ENCODE measurements at regions not wholly inside any gene's neighbourhood (a gene's known extent, or its start where the extent isn't known, plus 50 kb on each side); places are given as distances from the start of the nearest gene placed in this dataset.

DNA sequence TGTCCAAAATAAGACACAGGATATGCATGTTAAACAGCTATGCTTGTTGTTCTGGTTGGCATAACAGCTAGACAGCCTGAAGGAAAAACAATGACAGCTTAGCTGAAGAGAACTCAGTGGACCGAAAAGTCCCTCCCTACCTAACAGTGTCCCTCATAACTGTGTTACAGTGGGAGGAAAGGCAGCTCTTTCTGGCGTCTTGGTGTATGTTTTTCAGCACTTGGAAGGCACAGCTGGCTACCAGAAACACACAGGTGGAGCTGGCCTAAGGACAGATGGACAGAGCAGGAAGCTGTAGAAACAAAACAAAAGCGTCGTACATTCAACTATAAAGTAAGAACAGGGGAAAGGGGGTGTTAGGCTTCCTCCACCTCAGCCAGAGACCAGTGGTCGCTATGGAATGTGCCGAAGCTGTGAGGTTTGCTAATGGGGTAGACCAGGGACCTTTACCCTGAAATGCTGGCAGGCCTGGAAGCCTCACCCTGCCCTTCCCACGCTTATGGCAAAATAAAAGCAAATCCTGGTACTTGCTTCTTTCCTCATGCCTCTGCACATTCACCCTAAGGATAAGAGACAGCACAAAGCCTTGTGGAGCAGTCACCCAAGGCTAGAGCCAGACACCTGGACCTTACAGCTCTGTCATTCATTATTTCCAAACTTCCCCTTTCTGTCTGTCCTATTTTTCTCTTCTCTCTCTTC, 103.5 kb upstream of the TRIB2 start:
- POLR2A ChIA-PET: no interaction called here
- no peaks in the 10 kb centered on the region for H3K9me3 ChIP-seq
- no peak for FAIRE-seq

DNA sequence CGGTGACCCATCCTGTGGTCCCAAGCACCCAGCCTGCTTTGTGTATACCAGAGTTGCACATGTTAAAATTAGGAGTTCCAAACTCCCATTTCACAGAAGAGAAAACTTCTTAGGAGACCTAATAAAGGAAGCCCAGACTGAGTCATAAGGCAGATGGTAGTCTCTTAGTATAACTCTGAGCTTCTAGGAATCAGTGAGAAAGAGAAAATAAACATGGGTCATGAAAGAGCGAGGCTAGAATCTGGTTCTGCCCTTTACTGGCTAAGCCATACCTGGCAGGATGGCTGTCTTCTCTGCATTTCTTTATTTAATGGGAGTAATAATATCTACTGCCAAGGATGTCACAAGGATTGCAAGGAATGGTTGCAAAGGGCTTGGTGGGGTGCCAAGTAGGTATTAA, 101.2 kb upstream of the TRIB2 start:
- CTCF ChIA-PET: no interaction called here
- DNase-seq (ENCODE audit: low read depth in 1 of 2, low spot score in 1 of 2): no peak
- no peaks in the 10 kb centered on the region; the same call in 2 of the 3 replicates for H3K9me3 ChIP-seq
- ATAC-seq: no peak
- FAIRE-seq: no peak
- TF ChIP-seq CBX2 (IDR thresholded peaks at IDR 0.05; ENCODE audit: borderline replicate concordance, low read depth) (no peak), CHD4 (IDR thresholded peaks at IDR 0.05; ENCODE audit: borderline replicate concordance) (no peak), HOXB5 (CRISPR knock-in tag; IDR thresholded peaks at IDR 0.05) (no peak), HEYL (CRISPR knock-in tag; IDR thresholded peaks at IDR 0.05) (no peak), FOSL2 (IDR thresholded peaks at IDR 0.05) (no peak), FOSL2 (CRISPR knock-in tag; IDR thresholded peaks at IDR 0.05) (no peak), TP53 (CRISPR knock-in tag; IDR thresholded peaks at IDR 0.05) (no peak), SREBF2 (IDR thresholded peaks at IDR 0.05) (no peak), FOSB (CRISPR knock-in tag; IDR thresholded peaks at IDR 0.05) (no peak), JUN (IDR thresholded peaks at IDR 0.05) (no peak)
- TF ChIP-seq, protein P1, sequence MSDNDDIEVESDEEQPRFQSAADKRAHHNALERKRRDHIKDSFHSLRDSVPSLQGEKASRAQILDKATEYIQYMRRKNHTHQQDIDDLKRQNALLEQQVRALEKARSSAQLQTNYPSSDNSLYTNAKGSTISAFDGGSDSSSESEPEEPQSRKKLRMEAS (IDR thresholded peaks at IDR 0.05): no peak
- TF ChIP-seq, protein P2, sequence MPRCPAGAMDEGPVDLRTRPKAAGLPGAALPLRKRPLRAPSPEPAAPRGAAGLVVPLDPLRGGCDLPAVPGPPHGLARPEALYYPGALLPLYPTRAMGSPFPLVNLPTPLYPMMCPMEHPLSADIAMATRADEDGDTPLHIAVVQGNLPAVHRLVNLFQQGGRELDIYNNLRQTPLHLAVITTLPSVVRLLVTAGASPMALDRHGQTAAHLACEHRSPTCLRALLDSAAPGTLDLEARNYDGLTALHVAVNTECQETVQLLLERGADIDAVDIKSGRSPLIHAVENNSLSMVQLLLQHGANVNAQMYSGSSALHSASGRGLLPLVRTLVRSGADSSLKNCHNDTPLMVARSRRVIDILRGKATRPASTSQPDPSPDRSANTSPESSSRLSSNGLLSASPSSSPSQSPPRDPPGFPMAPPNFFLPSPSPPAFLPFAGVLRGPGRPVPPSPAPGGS (IDR thresholded peaks at IDR 0.05): no peak
- H3K4me2 ChIP-seq: no peak overlapping the region
- POLR2A ChIA-PET: no interaction called here
- H3K4me1 ChIP-seq: no peaks in the 10 kb centered on the region
- no peak overlapping the region for H3K27ac ChIP-seq
- 23% methylated on average over 2 of the region's 2 CpGs for WGBS (ENCODE audit: missing lambda C conversion rate)
- H3K4me3 ChIP-seq: no peak overlapping the region

More for the DNA sequence above, 103.5 kb upstream of the TRIB2 start:
- Histone ChIP-seq H3K4me1 (no peaks in the 10 kb centered on the region), H3K27ac (no peak overlapping the region), H3K4me3 (no peak overlapping the region), H3K4me2 (no peak overlapping the region)
- TF ChIP-seq ZFP36 (IDR thresholded peaks at IDR 0.05; ENCODE audit: borderline replicate concordance, partially characterized antibody) (no peak), FOXS1 (CRISPR knock-in tag; IDR thresholded peaks at IDR 0.05) (no peak), SMC3 (IDR thresholded peaks at IDR 0.05) (no peak), KDM1A (IDR thresholded peaks at IDR 0.05; ENCODE audit: low read depth) (no peak), CHD2 (IDR thresholded peaks at IDR 0.05; ENCODE audit: low read length, partially characterized antibody) (no peak)
- ATAC-seq (no peak), DNase-seq (ENCODE audit: low read depth in 1 of 2, low spot score in 1 of 2) (no peak)
- WGBS (ENCODE audit: missing lambda C conversion rate): 11% methylated on average over 7 of the region's 7 CpGs
- CTCF ChIA-PET: interaction anchor here (0.8 kb wide), 1 partner anchor 10 kb away, joined by 3 read pairs; no protein-coding TSS in a partner anchor

DNA sequence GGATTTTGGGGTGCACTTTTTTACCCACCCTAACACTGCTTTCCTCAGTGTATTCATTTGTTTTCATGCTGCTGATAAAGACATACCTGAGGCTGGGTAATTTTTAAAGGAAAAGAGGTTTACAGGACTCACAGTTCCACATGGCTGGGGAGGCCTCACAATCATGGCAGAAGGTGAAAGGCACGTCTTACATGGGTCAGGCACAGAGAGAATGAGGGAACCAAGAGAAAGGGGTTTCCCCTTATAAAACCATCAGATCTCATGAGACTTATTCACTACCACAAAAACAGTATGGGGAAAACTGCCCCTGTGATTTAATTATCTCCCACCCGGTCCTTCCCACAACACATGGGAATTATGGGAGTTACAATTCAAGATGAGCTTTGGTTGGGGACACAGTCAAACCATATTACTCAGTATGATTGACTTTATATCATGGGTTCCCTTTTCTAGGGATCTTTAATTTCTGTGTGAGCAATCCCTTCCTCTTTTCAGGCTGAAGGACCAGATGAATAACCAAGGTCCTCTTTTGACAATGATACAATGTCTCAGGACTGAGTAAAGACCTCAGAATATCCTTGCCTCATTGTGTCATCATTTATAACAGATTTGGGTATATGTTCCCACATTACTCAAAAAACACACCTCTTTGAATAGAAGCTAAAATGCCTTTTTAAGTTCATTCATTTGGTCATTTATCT, 100.1 kb upstream of the TRIB2 start:
- ChIA-PET CTCF (no interaction called here), POLR2A (no interaction called here)
- 0% methylated on average over 2 of the region's 2 CpGs for WGBS (ENCODE audit: missing lambda C conversion rate)
- FAIRE-seq (no peak), ATAC-seq (no peak), DNase-seq (ENCODE audit: low read depth in 1 of 2, low spot score in 1 of 2) (no peak)
- Histone ChIP-seq H3K27ac (no peak overlapping the region), H3K4me1 (no peaks in the 10 kb centered on the region), H3K9me3 (no peaks in the 10 kb centered on the region; the same call in 2 of the 3 replicates), H3K4me3 (no peak overlapping the region), H3K4me2 (no peak overlapping the region)
- no peak for TF ChIP-seq ZSCAN20 (CRISPR knock-in tag; IDR thresholded peaks at IDR 0.05)
- no peak for TF ChIP-seq HEYL (CRISPR knock-in tag; IDR thresholded peaks at IDR 0.05)
- no peak for TF ChIP-seq SMC3 (IDR thresholded peaks at IDR 0.05)
- TF ChIP-seq CEBPB (IDR thresholded peaks at IDR 0.05): no peak
- TF ChIP-seq NPAS2 (CRISPR knock-in tag; IDR thresholded peaks at IDR 0.05; ENCODE audit: borderline replicate concordance): no peak
- no peak for TF ChIP-seq BHLHE40 (IDR thresholded peaks at IDR 0.05; ENCODE audit: low read depth, low read length)
- TF ChIP-seq, protein P3, sequence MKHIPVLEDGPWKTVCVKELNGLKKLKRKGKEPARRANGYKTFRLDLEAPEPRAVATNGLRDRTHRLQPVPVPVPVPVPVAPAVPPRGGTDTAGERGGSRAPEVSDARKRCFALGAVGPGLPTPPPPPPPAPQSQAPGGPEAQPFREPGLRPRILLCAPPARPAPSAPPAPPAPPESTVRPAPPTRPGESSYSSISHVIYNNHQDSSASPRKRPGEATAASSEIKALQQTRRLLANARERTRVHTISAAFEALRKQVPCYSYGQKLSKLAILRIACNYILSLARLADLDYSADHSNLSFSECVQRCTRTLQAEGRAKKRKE (CRISPR knock-in tag; IDR thresholded peaks at IDR 0.05; ENCODE audit: low read depth): no peak
- TF ChIP-seq MAZ (IDR thresholded peaks at IDR 0.05; ENCODE audit: borderline replicate concordance, low read depth, low read length): no peak
- no peak for TF ChIP-seq EHMT2 (IDR thresholded peaks at IDR 0.05; ENCODE audit: low read depth)
- TF ChIP-seq TFCP2L1 (CRISPR knock-in tag; IDR thresholded peaks at IDR 0.05): no peak
- no peak for TF ChIP-seq CHD4 (IDR thresholded peaks at IDR 0.05; ENCODE audit: borderline replicate concordance)

Measured in A549 (cell line).